ENCODE measurements at regions not wholly inside any gene's neighbourhood (a gene's known extent, or its start where the extent isn't known, plus 50 kb on each side); places are given as distances from the start of the nearest gene placed in this dataset.

GRCh38 chr7:80999771-81000170, 80.9 kb upstream of the SEMA3C start:
- TF ChIP-seq, protein P1, sequence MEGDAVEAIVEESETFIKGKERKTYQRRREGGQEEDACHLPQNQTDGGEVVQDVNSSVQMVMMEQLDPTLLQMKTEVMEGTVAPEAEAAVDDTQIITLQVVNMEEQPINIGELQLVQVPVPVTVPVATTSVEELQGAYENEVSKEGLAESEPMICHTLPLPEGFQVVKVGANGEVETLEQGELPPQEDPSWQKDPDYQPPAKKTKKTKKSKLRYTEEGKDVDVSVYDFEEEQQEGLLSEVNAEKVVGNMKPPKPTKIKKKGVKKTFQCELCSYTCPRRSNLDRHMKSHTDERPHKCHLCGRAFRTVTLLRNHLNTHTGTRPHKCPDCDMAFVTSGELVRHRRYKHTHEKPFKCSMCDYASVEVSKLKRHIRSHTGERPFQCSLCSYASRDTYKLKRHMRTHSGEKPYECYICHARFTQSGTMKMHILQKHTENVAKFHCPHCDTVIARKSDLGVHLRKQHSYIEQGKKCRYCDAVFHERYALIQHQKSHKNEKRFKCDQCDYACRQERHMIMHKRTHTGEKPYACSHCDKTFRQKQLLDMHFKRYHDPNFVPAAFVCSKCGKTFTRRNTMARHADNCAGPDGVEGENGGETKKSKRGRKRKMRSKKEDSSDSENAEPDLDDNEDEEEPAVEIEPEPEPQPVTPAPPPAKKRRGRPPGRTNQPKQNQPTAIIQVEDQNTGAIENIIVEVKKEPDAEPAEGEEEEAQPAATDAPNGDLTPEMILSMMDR (IDR thresholded peaks at IDR 0.05), result no peak
- no peak for TF ChIP-seq POLR2A (IDR thresholded peaks at IDR 0.05)
